CD4-positive, alpha-beta T cell treated with Interleukin-6 at 100 ng/mL for 8 hours (primary cell): ENCODE measurements at regions not wholly inside any gene's neighbourhood (a gene's known extent, or its start where the extent isn't known, plus 50 kb on each side); places are given as distances from the start of the nearest gene placed in this dataset.
A peak's percentile ranks its signal among the peaks of the same experiment; 100 is the strongest.

Experiments
- DNase-seq: peaks from one replicate; pipeline ENCODE4 v3.0.0-alpha.2; 2020; ENCODE audit warnings: mixed read lengths, low spot score

GRCh38 chr14:22039938-22040780, 366.5 kb upstream of the OR4E1 start:
- peak; percentile 55 for DNase-seq

- DNase-seq: no peak
Measured at GRCh38 chr14:22036541-22037239, 363.1 kb upstream of the OR4E1 start.

- DNase-seq: no peak
Measured at GRCh38 chr14:22026527-22026926, 352.9 kb upstream of the OR4E1 start.

GRCh38 chr14:22025879-22026278, 352.3 kb upstream of the OR4E1 start:
- DNase-seq: no peak

- no peak for DNase-seq
Measured at GRCh38 chr14:22024137-22024536, 350.5 kb upstream of the OR4E1 start.

GRCh38 chr14:22018890-22019289, 345.3 kb upstream of the OR4E1 start:
- no peak for DNase-seq

GRCh38 chr14:22012452-22012851, 338.8 kb upstream of the OR4E1 start:
- DNase-seq: no peak

GRCh38 chr14:22011253-22011642, 337.6 kb upstream of the OR4E1 start:
- no peak for DNase-seq

GRCh38 chr14:22010545-22011252, 337.1 kb upstream of the OR4E1 start:
- no peak for DNase-seq

GRCh38 chr14:22008766-22009165, 335.1 kb upstream of the OR4E1 start:
- no peak for DNase-seq

GRCh38 chr14:22007784-22008412, 334.3 kb upstream of the OR4E1 start:
- DNase-seq: no peak

GRCh38 chr14:22007363-22007762, 333.7 kb upstream of the OR4E1 start:
- no peak for DNase-seq

GRCh38 chr14:22003461-22003860, 329.8 kb upstream of the OR4E1 start:
- peak; percentile 18 for DNase-seq

- DNase-seq: peak; percentile 65
Measured at GRCh38 chr14:22002860-22003284, 329.3 kb upstream of the OR4E1 start.

GRCh38 chr14:21999402-21999801, 325.8 kb upstream of the OR4E1 start:
- DNase-seq: no peak

GRCh38 chr14:21997300-21997699, 323.7 kb upstream of the OR4E1 start:
- peak; percentile 55 for DNase-seq

GRCh38 chr14:21995332-21995731, 321.7 kb upstream of the OR4E1 start:
- DNase-seq: no peak

- DNase-seq: no peak
Measured at GRCh38 chr14:21993837-21994236, 320.2 kb upstream of the OR4E1 start.

GRCh38 chr14:21993070-21993469, 319.5 kb upstream of the OR4E1 start:
- DNase-seq: no peak

- DNase-seq: no peak
Measured at GRCh38 chr14:21991130-21991529, 317.5 kb upstream of the OR4E1 start.

- DNase-seq: peak; percentile 30
Measured at GRCh38 chr14:21990116-21990515, 316.5 kb upstream of the OR4E1 start.

- no peak for DNase-seq
Measured at GRCh38 chr14:21989090-21989489, 315.5 kb upstream of the OR4E1 start.
